ENCODE measurements at regions not wholly inside any gene's neighbourhood (a gene's known extent, or its start where the extent isn't known, plus 50 kb on each side); places are given as distances from the start of the nearest gene placed in this dataset.
"Not testable (repeated sequence)": the region's sequence is repeated elsewhere in the genome, so short reads cannot be mapped to it uniquely, and the experiment has no call there.

GRCh38 chr6:15090745-15091384, 155.0 kb upstream of the JARID2 start:
- DNase-seq, result no peak

DNA sequence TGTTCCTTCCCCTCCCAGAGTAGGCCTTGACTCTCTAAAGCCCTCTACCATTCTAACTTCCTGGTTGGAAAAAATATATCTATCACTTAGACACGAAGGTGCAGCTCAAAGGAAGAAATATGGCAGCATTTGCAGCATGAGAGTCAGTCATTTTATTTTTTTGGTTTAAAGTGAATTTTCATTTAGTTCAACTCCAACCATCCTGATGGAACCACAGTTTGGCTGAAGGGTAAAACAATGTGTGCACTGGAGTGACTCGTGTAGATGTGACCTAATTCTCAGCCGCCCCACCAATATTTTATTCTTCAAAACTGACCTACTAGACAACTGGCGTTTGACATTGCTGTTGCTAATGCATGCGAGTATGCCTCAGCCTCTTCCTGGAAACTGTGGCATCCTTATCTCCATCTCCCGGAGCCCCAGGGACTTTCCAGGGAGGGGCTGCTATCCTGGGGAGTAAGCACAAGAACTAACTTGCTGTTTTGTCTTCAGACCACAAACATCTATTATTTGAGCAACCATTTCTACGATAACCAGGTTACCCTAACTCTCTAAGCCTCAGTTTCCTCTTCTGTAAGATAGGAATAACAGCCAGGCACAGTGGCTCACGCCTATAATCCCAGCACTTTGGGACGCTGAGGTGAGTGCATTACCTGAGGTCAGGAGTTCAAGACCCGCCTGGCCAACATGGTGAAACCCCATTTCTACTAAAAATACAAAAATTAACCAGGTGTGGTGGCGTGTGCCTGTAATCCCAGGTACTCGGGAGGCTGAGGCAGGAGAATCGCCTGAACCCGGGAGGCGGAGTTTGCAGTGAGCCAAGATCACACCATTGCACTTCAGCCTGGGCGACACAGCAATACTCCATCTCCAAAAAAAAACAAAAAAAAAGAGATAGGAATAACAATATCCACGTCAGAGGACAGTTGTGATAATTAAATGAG, 148.7 kb upstream of the JARID2 start:
- no peak for DNase-seq

DNA sequence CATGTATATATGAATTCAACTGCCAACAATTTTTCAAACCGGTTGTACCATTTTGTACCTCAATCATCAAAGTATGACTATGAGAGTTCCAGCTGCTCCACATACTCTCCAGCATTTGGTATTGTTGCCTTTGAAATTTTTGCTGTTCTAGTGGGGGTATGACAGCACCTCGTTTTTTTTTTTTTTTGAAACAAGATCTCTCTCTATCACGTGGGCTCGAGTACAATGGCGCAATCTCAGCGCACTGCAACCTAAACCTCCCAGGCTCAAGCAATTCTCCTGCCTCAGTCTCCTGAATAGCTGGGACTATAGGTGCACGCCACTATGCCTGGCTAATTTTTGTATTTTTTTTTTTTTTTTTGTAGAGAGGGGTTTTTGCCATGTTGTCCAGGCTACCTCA, 144.7 kb upstream of the JARID2 start:
- DNase-seq, result no peak

DNA sequence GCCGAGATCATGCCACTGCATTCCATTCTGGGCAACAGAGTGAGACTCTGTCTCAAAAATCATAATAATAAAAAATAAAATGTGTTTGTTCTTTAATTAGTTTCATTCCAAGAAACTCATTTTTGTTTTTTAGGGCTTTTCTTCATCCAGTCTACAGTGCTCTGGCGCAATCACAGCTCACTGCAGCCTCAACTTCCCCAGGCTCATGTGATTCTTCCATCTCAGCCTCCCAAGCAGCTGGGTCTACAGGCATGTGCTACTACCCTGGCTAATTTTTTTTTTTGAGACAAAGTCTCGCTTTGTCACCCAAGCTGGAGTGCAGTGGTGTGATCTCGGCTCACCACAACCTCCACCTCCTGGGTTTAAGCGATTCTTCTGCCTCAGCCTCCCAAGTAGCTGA, 143.6 kb upstream of the JARID2 start:
- no peak for DNase-seq

GRCh38 chr6:15106958-15107643, 138.8 kb upstream of the JARID2 start:
- no peak for DNase-seq

GRCh38 chr6:15107644-15108382, 138.1 kb upstream of the JARID2 start:
- no peak for DNase-seq

- DNase-seq, result no peak
Observed at GRCh38 chr6:15108383-15108715, 137.5 kb upstream of the JARID2 start.

DNA sequence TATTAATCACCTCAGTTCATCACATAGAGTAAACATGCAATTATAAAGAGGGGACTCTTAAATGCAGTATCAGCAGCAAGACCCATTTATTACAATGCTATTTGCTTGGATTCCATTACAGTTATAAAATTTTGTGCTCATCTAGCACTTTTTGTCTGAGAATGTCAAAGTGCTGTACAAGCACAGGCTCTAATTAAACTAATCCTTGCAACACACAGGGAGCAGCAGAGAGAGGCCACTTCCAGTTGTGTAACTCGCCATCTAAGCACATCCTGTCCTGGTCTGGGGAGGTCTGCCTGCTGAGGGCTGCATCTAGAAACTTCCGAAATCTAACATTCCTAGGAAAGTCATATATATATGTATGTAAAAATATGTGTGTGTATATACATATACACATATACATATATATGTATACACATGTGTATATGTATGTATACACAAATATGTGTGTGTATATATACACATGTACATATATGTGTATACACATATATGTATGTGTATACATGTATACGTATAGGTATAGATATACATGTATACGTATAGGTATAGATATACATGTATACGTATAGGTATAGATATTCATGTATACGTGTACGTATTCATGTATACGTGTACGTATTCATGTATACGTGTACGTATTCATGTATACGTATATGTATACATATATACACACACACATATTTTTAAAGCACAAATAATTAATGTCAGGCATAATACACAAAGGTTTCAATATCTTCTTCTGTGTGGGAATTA, 136.4 kb upstream of the JARID2 start:
- DNase-seq, result no peak

- DNase-seq, result no peak
Observed at GRCh38 chr6:15110726-15111354, 135.0 kb upstream of the JARID2 start.

GRCh38 chr6:15111576-15111975, 134.3 kb upstream of the JARID2 start:
- not testable (repeated sequence) for DNase-seq

- DNase-seq, result no peak
Observed at GRCh38 chr6:15113587-15113986, 132.3 kb upstream of the JARID2 start.

DNA sequence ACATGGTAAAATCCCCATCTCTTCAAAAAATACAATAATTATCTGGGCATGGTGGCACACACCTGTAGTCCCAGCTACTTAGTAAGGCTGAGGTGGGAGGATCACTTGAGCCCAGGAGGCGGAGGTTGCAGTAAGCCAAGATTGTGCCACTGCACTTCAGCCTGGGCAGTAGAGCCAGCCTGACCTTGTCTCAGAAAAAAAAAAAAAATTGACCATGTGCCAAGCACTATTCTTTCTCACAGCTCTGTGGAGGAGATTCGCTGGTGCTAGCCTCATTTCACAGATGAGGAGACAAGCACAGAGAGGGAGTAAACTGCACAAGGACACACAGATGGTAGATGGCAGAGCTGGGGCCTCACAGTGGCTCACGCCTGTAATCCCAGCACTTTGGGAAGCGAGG, 131.8 kb upstream of the JARID2 start:
- no peak for DNase-seq

DNA sequence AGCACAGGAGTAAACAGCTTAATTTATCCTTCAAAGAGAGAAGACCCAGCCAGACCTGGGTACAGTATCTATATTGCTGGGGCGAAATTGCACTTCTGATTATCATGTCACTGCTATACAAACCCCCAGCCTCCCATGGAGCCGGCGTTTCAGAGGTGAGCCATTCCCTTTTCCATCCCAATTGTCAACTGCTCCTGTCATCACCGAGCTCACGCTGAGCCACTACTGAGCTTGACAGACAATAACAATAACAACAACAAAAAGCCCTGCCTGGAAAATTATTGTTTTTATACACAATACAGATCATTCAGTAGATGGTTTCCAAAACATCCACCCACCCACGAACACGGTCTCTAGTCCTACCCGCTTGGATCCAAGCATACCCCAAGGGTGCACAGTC, 129.0 kb upstream of the JARID2 start:
- DNase-seq, result no peak

GRCh38 chr6:15121443-15121842, 124.4 kb upstream of the JARID2 start:
- no peak for DNase-seq

- DNase-seq, result no peak
Observed at GRCh38 chr6:15121977-15122550, 123.8 kb upstream of the JARID2 start.

- no peak for DNase-seq
Observed at GRCh38 chr6:15129887-15130286, 116.0 kb upstream of the JARID2 start.

DNA sequence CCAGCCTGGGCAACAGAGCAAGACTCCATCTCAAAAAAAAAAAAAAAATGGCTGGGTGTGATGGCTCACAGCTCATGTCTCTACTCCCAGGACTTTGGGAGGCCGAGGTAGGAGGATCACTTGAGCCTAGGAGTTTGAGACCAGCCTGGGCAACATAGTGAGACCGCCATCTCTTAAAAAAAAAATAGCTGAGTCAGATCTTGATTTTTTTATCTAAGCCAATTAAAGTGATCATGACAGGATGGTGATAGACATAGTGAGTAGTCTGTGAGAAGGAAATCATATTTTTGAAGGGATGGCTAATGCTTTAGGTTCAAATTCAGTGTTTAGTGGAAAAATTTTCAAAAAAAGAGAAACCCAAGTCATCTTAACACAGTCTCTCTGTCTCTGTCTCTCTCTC, 114.6 kb upstream of the JARID2 start:
- no peak for DNase-seq

GRCh38 chr6:15131651-15132061, 114.2 kb upstream of the JARID2 start:
- DNase-seq, result no peak

DNA sequence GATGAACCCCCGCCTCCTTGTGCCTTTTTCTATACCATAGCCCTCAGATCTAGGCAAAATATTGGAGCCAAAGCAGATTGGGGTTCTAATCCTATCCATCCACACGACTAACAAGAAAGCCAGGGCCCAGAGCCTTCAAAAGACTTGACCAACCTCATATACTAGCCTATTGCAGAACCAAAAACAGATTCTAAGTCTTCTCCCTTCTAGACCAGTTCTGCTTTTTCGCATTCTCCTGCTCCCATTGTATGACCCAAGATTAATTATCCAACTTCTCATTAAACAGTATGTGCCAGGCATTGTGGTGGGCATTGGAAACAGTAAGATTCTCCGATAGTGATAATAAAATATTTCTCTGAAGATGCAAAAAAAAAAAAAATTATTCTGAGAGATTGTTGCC, 113.7 kb upstream of the JARID2 start:
- DNase-seq, result no peak

DNA sequence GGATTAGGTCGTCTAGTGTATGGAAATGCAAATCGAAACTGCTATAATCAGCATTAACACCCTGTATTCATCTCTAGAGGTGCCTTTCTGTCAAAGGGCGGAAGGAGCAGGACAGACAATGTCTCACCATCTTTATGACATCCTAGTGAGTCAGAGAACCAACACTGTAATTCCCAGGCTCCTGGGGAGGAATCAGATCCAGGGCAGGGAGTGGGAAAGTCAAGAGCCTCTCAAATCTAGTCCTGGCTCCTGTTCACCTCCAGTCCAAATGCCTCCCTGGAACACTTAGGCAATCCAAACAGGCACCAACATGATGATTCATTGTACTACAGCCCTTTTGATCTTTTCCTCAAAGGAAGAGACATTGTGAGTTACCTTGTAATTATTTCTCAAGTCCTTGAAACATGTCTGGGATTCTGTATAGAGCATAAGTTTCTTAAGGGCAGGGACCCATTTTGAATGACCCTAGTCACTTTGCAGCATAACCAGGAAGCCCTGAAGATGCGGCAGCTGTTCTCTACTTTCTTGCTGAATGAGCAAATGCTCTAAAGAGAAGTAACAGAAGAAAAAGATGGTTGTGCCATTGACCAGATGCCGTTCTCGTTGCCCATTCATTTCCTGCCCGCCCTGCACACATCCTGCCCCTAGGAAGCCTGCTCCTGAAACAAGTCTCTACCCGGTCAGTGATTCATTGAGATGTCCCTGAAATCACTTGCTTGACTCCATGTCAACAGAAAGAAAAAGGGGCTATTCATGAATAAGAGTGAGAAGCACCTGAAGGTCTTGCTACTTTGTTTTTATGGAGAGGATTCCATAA, 112.8 kb upstream of the JARID2 start:
- DNase-seq, result no peak
